K562 (cell line): ENCODE measurements at regions not wholly inside any gene's neighbourhood (a gene's known extent, or its start where the extent isn't known, plus 50 kb on each side); places are given as distances from the start of the nearest gene placed in this dataset.

Source experiments
- C11orf30 ChIP-seq: fragments of 450-650 bp; IDR thresholded peaks from 2 replicates; pipeline ENCODE4 v1.6.1; 2016; ENCODE audit warnings: low read depth, mild to moderate bottlenecking
- FIP1L1 ChIP-seq: fragments of 200-400 bp; formaldehyde crosslinking; IDR thresholded peaks from 2 replicates; pipeline ENCODE4 v1.6.1; 2018; ENCODE audit warnings: mild to moderate bottlenecking, low read depth, low read length; ENCODE audit not compliant: poor library complexity, severe bottlenecking
- HMG20B ChIP-seq: fragments of 250-450 bp; sonication (Bioruptor Pico); IDR thresholded peaks from 2 replicates; pipeline ENCODE4 v1.5.0; 2021; ENCODE audit warnings: mild to moderate bottlenecking
- JUND ChIP-seq, 2 experiments: IDR thresholded peaks; 2 replicates in 1 of 2; 3 replicates in 1 of 2; pipeline ENCODE4 v1.6.1; 2011; ENCODE audit warnings: borderline replicate concordance in 2 of 2, low read depth in 2 of 2, low read length in 2 of 2, improper control_type of control experiment in 1 of 2, missing biosample characterization in 1 of 2, missing genetic modification characterization in 1 of 2, missing genetic modification reagents in 1 of 2
- L3MBTL2 ChIP-seq: fragments of 450-650 bp; IDR thresholded peaks from 2 replicates; pipeline ENCODE4 v1.6.1; 2016; ENCODE audit warnings: mild to moderate bottlenecking, moderate library complexity
- MCM3 ChIP-seq: fragments of 450-650 bp; IDR thresholded peaks from 2 replicates; pipeline ENCODE4 v1.6.1; 2016
- MGA ChIP-seq: fragments of 450-650 bp; IDR thresholded peaks from 2 replicates; pipeline ENCODE4 v1.6.1; 2016; ENCODE audit warnings: mild to moderate bottlenecking, moderate library complexity
- MXD1 ChIP-seq: fragments of 250-450 bp; sonication (Bioruptor Pico); IDR thresholded peaks from 2 replicates; pipeline ENCODE4 v1.8.0; 2021; ENCODE audit warnings: borderline replicate concordance, mild to moderate bottlenecking, moderate library complexity; ENCODE audit not compliant: poor library complexity, severe bottlenecking
- NR2C1 ChIP-seq, 2 experiments: fragments of 450-650 bp; IDR thresholded peaks; 2 replicates each; pipeline ENCODE4 v1.6.1; 2017; ENCODE audit warnings: mild to moderate bottlenecking in 2 of 2, antibody characterized with exemption in 1 of 2, inconsistent platforms in 1 of 2, missing compliant biosample characterization in 1 of 2, missing genetic modification characterization in 1 of 2
- PKNOX1 ChIP-seq: fragments of 450-650 bp; IDR thresholded peaks from 2 replicates; pipeline ENCODE4 v1.6.1; 2016
- PTRF ChIP-seq: fragments of 450-650 bp; IDR thresholded peaks from 2 replicates; pipeline ENCODE4 v1.6.1; 2016; ENCODE audit warnings: mild to moderate bottlenecking, missing genetic modification characterization, missing compliant biosample characterization
- TEAD1 ChIP-seq, 2 experiments: fragments of 450-650 bp in 1 of 2; sonication (generic) in 1 of 2; formaldehyde crosslinking; IDR thresholded peaks; 2 replicates each; pipeline versions ENCODE4 v1.4.0 to v1.8.0; 2020 to 2022; ENCODE audit warnings: mild to moderate bottlenecking in 2 of 2, missing genetic modification reagents in 1 of 2
- TGIF2 ChIP-seq: sonication (generic); formaldehyde crosslinking; IDR thresholded peaks from 2 replicates; pipeline ENCODE4 v1.8.1; 2022; ENCODE audit warnings: mild to moderate bottlenecking, missing genetic modification reagents, moderate library complexity

- TF ChIP-seq MGA = no peak
- TF ChIP-seq FIP1L1 = no peak
- no peak for TF ChIP-seq TEAD1 (CRISPR knock-in tag; IDR thresholded peaks at IDR 0.05)
- no peak for TF ChIP-seq MCM3
- no peak for TF ChIP-seq MXD1
- TF ChIP-seq NR2C1 (IDR thresholded peaks at IDR 0.05) = no peak
- peak; percentile 52; the same call in 1 of the 2 replicates for TF ChIP-seq NR2C1 (tag; IDR thresholded peaks at IDR 0.05)
- no peak for TF ChIP-seq HMG20B (CRISPR knock-in tag)
- no peak for TF ChIP-seq PKNOX1
- TF ChIP-seq JUND (IDR thresholded peaks at IDR 0.05; ENCODE audit: borderline replicate concordance, low read depth, low read length) = peak; percentile 24; the same call in 1 of the 2 replicates
- no peak for TF ChIP-seq JUND (tag; IDR thresholded peaks at IDR 0.05; ENCODE audit: borderline replicate concordance, low read depth, low read length)
- no peak for TF ChIP-seq PTRF (tag)
- no peak for TF ChIP-seq L3MBTL2
- TF ChIP-seq TGIF2 (CRISPR knock-in tag) = no peak
- peak; percentile 94 for TF ChIP-seq C11orf30
These were observed 391.4 kb downstream of the NPIPA8 start (continued) for GRCh38 chr16:17945080-17945601.
